NOMO-1 treated with dmso at 0.1 percent for 144 hours (cell line): ENCODE measurements at regions not wholly inside any gene's neighbourhood (a gene's known extent, or its start where the extent isn't known, plus 50 kb on each side); places are given as distances from the start of the nearest gene placed in this dataset.

Experiments used
- DNase-seq: peaks from one replicate; lab custom pipeline; 2025; ENCODE audit not compliant: unreplicated experiment; lab: John Stamatoyannopoulos, UW

DNA sequence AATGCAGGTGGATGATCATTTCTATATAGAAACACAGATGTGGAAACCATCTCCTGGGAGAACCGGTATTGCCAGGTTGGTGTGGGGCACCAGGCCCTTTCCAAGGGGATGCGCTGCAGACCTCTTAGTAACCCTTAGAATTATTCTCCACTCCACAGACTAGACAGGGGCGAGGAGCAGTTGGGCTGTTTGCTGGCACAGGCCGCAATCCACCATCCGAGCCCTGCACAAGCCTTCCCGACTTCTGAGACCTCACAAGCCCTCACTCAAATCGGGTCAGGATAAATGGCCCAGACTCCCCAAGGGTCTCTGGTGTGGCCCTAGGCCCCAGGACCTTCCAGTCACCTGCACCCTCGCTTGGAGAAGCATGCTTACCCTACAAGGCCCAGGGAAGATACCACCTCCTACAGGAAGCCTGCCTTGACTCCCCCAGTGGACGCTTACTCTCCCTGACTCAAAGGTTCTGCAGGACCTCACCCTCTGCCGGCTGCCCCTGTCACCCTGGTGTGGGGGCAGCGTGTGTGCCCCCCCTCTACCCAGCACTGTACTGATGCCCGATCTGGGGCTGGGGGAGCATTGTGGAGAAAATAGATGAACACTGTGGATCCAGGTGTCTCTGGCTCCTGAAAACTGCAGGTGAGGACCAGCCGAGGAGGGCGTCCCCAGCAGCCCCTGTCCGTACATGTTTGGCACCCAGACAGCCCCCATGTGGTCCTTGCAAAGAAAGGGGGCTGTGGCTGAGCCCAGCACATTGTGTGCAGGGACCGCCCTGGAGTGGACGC, 49.8 kb upstream of the ACSF3 start:
- no peak for DNase-seq
